Esophagus (tissue), 2 donors: ENCODE measurements at regions not wholly inside any gene's neighbourhood (a gene's known extent, or its start where the extent isn't known, plus 50 kb on each side); places are given as distances from the start of the nearest gene placed in this dataset.

ENCODE experiments used
- H3K27ac ChIP-seq, 2 donors: one replicate each; pipeline ENCODE4 v1.5.1; 2013; ENCODE audit warnings: low read depth in 2 of 2, mild to moderate bottlenecking in 2 of 2, inconsistent platforms in 1 of 2, low read length in 1 of 2, moderate library complexity in 1 of 2
- H3K27me3 ChIP-seq, 2 donors: one replicate each; pipeline ENCODE4 v1.6.1; 2013; ENCODE audit warnings: low read length in 2 of 2, control low read depth in 1 of 2, mild to moderate bottlenecking in 1 of 2; ENCODE audit not compliant: insufficient read depth in 2 of 2, control insufficient read depth in 1 of 2
- H3K36me3 ChIP-seq, 2 donors: one replicate each; pipeline ENCODE4 v1.6.1; 2013; ENCODE audit warnings: low read length in 1 of 2; ENCODE audit not compliant: control insufficient read depth in 2 of 2, insufficient read depth in 2 of 2
- H3K4me1 ChIP-seq, 2 donors: one replicate each; pipeline ENCODE4 v1.6.1; 2013; ENCODE audit warnings: low read length in 1 of 2; ENCODE audit not compliant: control insufficient read depth in 2 of 2, insufficient read depth in 2 of 2
- H3K4me3 ChIP-seq, 2 donors: one replicate each; pipeline ENCODE4 v1.5.1; 2013; ENCODE audit warnings: low read length in 2 of 2, mild to moderate bottlenecking in 2 of 2, low read depth in 1 of 2, moderate library complexity in 1 of 2
- H3K9me3 ChIP-seq, 2 donors: one replicate each; pipeline ENCODE4 v1.6.1; 2013; ENCODE audit warnings: mild to moderate bottlenecking in 2 of 2, low read depth in 1 of 2, low read length in 1 of 2, moderate library complexity in 1 of 2; ENCODE audit not compliant: control insufficient read depth in 2 of 2, insufficient read depth in 1 of 2
- WGBS, 2 donors: extraction: QIAGEN DNeasy Blood & Tissue Kit; methylation state at CpG; one replicate each; pipeline ENCODE4 v1.1.7; 2013; 5-methylcytosine and 5-hydroxymethylcytosine counted together
- donor health status: healthy with polysubstance abuse.
- donor health status: Bipolar disorder and iron deficiency.

- no peaks in the 10 kb centered on the region for H3K9me3 ChIP-seq
- 60 to 69% methylated on average over 4 of the region's 4 CpGs for WGBS, 2 donors
- H3K4me3 ChIP-seq = no peak overlapping the region
Measured at GRCh38 chr16:64290461-64290860, 831.4 kb downstream of the CDH11 start.

GRCh38 chr16:64287655-64288528 lies 834.0 kb downstream of the CDH11 start:
- Histone ChIP-seq H3K36me3 (no peaks in the 10 kb centered on the region), H3K4me3 (no peak overlapping the region), H3K9me3 (no peaks in the 10 kb centered on the region), H3K27ac (no peak overlapping the region), H3K27me3 (no peaks in the 10 kb centered on the region), H3K4me1 (no peaks in the 10 kb centered on the region)
- 60 to 65% methylated on average over 4 of the region's 4 CpGs for WGBS, 2 donors

More at GRCh38 chr16:64290461-64290860, 831.4 kb downstream of the CDH11 start:
- Histone ChIP-seq H3K36me3 (no peaks in the 10 kb centered on the region), H3K27me3 (no peaks in the 10 kb centered on the region), H3K27ac (no peak overlapping the region), H3K4me1 (no peaks in the 10 kb centered on the region)

GRCh38 chr16:64282181-64282580 lies 839.7 kb downstream of the CDH11 start:
- Histone ChIP-seq H3K27ac (no peak overlapping the region), H3K4me1 (no peaks in the 10 kb centered on the region), H3K36me3 (no peaks in the 10 kb centered on the region), H3K27me3 (no peaks in the 10 kb centered on the region), H3K4me3 (no peak overlapping the region), H3K9me3 (no peaks in the 10 kb centered on the region)
- 63 to 65% methylated on average over 3 of the region's 3 CpGs for WGBS, 2 donors

- Histone ChIP-seq H3K9me3 (no peaks in the 10 kb centered on the region), H3K36me3 (no peaks in the 10 kb centered on the region), H3K27ac (no peak overlapping the region), H3K27me3 (no peaks in the 10 kb centered on the region), H3K4me3 (no peak overlapping the region), H3K4me1 (no peaks in the 10 kb centered on the region)
- WGBS, 2 donors = 81 to 82% methylated on average over 9 of the region's 9 CpGs
Measured at GRCh38 chr16:64280317-64280716, 841.5 kb downstream of the CDH11 start.

GRCh38 chr16:64278196-64278595 lies 843.7 kb downstream of the CDH11 start:
- no peak overlapping the region for H3K4me3 ChIP-seq
- H3K36me3 ChIP-seq = no peaks in the 10 kb centered on the region
- 47 to 51% methylated on average over 1 of the region's 1 CpG for WGBS, 2 donors

GRCh38 chr16:64276646-64277045 lies 845.2 kb downstream of the CDH11 start:
- Histone ChIP-seq H3K4me3 (no peak overlapping the region), H3K4me1 (no peaks in the 10 kb centered on the region), H3K27ac (no peak overlapping the region), H3K36me3 (no peaks in the 10 kb centered on the region), H3K27me3 (no peaks in the 10 kb centered on the region), H3K9me3 (no peaks in the 10 kb centered on the region)
- 89 to 93% methylated on average over 1 of the region's 1 CpG for WGBS, 2 donors

More at GRCh38 chr16:64278196-64278595, 843.7 kb downstream of the CDH11 start:
- Histone ChIP-seq H3K4me1 (no peaks in the 10 kb centered on the region), H3K27me3 (no peaks in the 10 kb centered on the region), H3K9me3 (no peaks in the 10 kb centered on the region), H3K27ac (no peak overlapping the region)

- Histone ChIP-seq H3K27me3 (no peaks in the 10 kb centered on the region), H3K4me1 (no peaks in the 10 kb centered on the region), H3K4me3 (no peak overlapping the region), H3K9me3 (no peaks in the 10 kb centered on the region), H3K36me3 (no peaks in the 10 kb centered on the region), H3K27ac (no peak overlapping the region)
Measured at GRCh38 chr16:64272028-64272427, 849.8 kb downstream of the CDH11 start.

- 68 to 71% methylated on average over 1 of the region's 1 CpG for WGBS, 2 donors
- Histone ChIP-seq H3K27me3 (no peaks in the 10 kb centered on the region), H3K4me1 (no peaks in the 10 kb centered on the region), H3K4me3 (no peak overlapping the region), H3K27ac (no peak overlapping the region), H3K9me3 (no peaks in the 10 kb centered on the region), H3K36me3 (no peaks in the 10 kb centered on the region)
Measured at GRCh38 chr16:64269756-64270155, 852.1 kb downstream of the CDH11 start.

GRCh38 chr16:64265756-64266155 lies 856.1 kb downstream of the CDH11 start:
- no peaks in the 10 kb centered on the region for H3K36me3 ChIP-seq
- no peaks in the 10 kb centered on the region for H3K9me3 ChIP-seq
- H3K27me3 ChIP-seq = no peaks in the 10 kb centered on the region
- no peaks in the 10 kb centered on the region for H3K4me1 ChIP-seq
- no peak overlapping the region for H3K27ac ChIP-seq
- H3K4me3 ChIP-seq = no peak overlapping the region
